MV-4-11 (cell line): ENCODE measurements at regions not wholly inside any gene's neighbourhood (a gene's known extent, or its start where the extent isn't known, plus 50 kb on each side); places are given as distances from the start of the nearest gene placed in this dataset.
"Not testable (repeated sequence)": the region's sequence is repeated elsewhere in the genome, so short reads cannot be mapped to it uniquely, and the experiment has no call there.

Experiments used
- DNase-seq: peaks from one replicate; lab custom pipeline; 2025; lab: John Stamatoyannopoulos, UW

- DNase-seq: no peak
Measured at GRCh38 chr2:207363761-207364290, 165.9 kb upstream of the CREB1 start.

DNA sequence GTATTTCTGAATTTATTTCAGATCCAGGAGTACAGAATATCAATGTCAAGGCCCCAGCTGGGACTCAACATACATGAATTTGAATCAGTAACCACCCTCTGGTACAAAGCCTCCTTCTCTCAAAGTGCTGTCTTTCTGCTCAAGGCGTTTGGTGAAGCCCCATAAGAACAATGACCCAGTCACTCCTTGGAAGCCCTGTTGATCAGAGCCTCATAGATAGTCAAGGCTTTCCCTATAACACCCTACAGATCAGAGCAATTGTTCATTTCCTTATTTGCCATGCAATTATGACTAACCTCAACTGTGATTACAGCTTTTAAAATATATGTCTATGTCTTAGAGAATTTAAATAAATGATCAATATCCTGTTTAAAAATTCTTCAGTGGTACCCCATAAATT lies 159.1 kb upstream of the CREB1 start:
- DNase-seq: no peak

GRCh38 chr2:207371877-207372276 lies 157.9 kb upstream of the CREB1 start:
- DNase-seq: no peak

DNA sequence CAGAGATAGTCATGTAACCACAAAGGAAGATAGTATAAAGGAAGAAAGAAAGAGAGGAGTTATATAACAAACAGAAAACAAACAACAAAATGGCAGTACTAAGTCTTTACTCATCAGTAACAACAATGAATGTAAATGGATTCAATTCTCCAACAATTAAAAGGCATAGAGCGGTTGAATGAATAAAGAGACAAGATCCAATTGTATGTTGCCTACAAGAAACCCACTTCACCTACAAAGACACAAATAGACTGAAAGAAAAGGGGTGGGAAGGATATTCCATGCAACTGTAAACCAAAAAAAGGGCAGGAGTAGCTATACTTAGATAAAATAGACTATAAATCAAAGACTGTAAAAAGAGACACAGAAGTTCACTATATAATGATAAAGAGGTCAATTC lies 157.3 kb upstream of the CREB1 start:
- no peak for DNase-seq

DNA sequence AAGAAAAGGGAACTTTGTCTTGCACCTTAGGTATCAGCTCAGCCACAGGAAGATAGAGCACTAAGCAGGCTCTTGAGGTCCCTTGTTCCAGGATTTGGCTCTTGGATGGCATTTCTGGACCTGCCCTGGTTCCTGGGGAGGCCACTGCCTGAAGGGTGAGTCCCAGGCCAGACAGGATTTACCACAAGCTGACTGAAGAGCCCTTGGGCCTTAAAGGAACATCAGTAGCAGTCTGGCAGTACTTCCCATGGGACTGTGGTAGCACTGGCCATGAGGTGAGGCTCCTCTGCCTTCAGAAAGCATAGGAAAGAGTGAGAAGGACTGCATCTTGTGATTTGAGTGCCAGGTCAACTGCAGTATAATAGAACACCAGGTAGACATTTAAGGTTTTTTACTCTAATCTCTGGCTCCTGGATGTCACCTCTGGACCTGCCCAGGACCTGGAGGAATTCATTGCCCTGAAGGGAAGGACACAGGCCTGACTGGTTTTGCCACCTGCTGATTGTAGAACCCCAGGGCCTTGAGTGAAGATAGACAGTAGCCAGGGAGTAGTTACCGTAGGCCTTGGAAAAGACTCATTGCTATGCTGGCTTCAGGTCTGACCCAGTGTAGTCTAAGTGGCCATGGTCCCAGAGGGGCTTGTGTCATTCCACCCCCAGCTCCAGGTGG lies 154.4 kb upstream of the CREB1 start:
- no peak for DNase-seq

- DNase-seq: not testable (repeated sequence)
Measured at GRCh38 chr2:207378620-207379019, 151.1 kb upstream of the CREB1 start.

DNA sequence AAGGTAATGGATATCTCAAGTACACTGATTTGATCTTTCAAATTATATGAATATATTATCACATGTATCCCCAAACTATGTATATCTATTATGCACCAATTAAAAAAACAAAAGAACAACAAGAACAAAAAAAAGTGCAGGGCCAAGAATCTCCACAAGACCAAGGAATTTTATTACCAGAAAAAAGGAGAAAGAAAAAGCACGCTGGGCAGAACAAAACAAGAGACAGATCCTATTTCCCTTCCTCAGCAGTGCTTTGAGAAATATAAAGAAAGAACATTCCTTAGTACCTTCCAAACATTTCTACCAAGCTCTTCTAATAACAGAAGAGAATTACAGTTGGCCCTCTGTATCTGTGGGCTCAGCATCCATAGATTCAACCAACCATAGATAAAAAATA lies 144.7 kb upstream of the CREB1 start:
- no peak for DNase-seq

- DNase-seq: peak; percentile 79
Measured at GRCh38 chr2:207385903-207386302, 143.9 kb upstream of the CREB1 start.

DNA sequence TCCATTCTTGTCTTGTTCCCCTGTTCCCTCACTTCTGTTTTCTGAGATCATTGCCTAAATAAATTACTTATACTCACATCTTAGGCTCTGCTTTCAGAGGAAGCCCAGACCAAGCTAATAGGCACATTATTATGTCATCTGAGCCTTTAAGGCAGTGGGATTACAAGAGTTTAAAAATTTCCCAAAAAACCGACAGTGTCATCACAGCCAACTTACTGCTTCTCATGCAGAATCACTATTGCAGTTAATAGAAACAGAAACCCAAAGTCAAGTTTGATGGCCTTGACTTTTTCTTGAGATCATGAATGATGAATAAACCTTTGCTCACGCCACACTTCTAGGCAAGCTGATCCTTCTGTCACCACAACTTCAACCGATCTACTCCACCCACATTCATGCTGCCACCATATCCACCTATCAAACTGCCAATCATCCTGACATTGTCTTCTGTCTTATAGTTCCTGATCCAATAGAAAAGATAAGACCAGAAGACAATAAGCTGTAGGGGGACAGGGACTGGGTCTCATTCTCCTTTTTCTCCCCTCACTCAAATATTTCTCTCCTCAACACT lies 142.7 kb upstream of the CREB1 start:
- DNase-seq: peak; percentile 78

DNA sequence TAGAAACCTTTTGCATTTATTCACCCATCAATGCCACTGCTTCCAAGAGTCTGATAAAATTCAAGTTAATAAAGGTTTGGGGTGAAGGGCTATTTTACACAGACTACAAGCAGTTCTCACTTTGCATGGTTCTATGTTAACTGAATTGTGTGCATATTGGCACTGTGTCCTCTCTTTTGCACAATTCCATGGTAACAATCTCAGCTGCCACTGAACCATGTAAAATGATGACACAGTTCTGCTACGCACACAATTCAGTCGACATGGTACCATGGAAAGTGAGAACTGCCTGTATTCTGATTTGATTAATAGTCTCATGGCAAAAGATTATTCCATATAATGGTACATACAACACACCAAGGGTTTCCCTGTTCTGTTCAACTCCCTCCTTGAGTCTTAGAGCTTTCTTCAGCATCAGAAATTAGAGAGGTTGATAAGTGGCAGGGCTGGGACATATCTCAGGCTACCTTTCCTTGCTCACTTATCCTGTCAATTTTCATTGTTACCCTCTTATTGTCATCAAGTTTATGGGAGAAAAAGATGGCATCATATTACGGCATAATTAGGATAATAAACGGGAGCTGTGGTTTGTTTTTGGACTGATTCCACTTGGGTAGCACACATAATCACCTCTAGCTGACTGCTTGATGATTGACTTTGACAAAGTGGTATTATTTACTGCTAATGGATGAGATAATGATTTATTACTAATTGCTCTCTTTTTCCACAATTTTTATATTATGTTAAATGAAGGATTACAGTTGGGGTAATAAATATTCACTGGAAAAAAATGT lies 139.3 kb upstream of the CREB1 start:
- no peak for DNase-seq

DNA sequence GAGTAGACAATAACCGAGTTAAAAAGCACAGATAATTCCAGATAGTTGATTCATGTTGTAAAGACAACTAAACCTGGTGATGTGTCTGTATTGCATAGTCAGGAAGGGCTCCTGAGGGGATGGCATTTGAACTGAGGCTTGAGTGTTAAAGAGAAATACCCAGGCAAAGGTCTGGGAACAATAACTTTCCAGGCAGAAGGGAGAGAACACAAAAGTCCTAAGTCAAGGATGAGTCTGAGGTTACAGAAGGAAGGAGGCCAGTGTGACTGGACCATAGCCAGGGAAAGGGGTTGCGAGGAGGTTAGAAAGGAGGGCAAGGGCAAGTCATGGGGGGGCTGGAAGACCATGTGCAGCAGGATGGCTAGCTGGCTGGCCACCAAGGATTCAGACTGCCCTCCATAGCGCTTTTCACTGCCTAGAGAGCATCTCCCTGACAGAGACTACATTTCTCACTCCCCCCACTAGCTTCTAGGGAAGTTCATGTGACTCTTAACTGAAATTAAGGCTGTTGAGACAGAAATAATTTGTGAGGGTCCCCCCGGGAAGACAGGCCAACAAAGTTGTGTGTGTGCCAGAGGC lies 135.5 kb upstream of the CREB1 start:
- DNase-seq: no peak

DNA sequence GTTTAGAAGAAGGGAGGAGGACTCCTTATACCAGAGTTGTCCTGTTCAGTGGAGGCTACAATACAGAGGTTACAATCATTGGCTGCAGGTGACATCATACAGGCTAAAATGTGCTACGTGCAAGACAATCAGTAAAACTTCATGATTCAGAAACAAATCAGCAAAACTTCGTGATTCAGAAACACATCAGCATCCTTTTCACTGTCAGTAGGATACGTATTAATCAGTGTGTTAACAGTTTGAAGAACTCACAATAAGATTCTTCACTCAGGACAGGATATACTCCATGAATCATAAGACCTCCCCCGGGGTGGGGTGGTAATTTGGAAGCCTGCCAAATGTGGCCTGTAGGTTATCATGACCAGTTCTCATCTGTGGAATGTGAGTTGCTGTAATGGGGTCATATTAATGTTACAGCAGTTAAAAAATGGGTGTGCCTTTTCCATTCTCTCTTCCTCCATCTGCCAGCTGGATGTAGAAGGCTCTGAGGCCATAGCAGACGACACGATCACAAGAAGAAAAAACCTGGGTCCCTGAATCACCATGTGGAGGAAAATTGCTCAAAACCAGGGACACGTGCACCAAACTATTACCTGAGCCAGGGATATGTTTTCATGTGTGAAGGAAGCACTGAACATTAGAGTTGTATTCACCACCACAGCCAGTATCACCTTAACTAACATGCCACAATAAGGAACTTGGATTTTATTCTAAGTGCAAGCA lies 134.8 kb upstream of the CREB1 start:
- peak; percentile 43 for DNase-seq

GRCh38 chr2:207395535-207396251 lies 134.1 kb upstream of the CREB1 start:
- no peak for DNase-seq

DNA sequence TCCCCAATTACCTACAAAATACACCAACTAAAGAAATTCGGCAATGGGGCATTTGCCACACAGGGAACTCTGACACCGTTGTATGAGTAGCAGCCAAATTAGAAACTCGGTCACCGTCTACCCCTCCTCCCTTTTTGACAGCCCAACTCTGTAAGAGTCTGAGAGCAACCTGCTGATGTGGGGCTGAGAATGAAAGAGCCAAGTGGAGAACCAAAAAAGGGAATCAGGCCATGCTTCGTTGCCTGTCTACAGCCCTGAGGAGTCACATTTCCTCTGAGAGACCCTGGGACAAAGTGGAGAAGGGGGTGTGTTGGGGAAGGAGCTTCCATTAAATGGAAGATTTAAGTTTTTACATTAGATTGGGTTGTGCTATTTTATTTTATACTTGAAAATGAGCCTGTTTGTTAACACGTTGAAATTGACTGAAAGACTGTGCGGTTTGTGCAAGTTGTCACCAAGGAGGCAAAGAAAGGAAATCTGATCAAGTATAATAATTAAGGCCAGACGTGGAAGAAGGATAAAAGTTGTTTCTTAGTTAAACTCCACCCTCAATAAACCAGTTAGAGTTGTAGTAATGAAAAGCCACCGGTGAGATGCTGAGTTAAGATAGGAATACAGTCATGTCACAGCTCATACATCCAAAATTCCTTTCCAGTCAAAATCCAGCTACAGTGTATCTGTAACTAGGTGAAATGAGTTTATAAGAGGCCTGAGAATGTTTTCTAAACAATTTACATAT lies 131.7 kb upstream of the CREB1 start:
- no peak for DNase-seq

DNA sequence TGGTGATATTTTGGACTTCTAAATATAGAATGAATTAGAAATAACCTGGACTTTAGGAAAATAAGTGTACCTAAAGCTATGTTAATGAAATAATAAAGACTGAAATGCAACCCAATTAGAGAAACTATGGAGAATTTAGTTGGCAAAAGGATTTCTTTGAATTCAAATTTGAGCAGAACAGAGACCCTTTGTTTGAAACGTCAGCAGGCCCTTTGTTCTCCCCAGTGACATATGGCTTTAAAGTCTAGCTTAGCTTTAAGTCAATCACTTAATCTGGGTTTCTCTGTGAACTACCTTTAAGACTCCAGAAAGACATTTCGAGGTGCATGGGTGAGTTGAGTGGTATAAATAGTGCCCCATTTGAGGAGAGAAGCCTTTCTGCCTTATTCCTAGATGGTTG lies 130.5 kb upstream of the CREB1 start:
- no peak for DNase-seq

DNA sequence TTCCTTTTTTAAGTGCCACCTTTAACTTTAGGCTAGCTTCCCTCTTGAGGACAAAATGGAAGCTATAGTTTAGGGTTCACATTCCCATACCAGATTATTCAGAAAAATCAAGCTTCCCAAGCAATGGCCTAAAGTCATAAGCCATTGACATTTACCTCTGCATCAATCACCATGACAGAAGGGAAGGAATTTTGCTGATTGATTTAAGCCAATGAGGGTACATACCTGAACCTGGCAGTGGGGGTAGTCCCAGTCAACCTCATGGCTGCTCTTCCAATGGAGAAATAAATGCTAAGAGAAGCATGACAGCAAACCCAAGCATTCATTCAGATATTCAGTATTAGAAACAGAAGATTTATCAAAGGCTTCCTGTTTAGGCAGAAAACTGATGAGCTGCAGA lies 128.4 kb upstream of the CREB1 start:
- DNase-seq: no peak

DNA sequence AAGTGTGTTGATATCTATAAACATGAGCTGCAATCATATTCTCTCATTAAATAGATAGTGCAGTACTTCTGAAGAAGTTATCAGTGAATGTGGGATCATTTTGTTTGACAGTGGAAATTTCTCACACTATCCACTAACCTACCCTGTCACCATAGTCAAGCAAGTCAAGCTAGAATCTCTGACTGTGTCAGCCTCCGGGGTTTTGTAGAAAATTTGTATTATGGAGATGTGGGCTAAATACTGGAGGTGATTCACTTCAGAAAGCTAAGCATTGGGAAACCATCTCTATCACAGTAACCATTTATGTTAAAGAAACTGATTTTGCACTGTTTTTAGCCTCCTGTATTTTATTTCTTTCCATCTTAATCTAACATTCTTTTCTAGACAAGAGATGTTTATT lies 126.6 kb upstream of the CREB1 start:
- no peak for DNase-seq

GRCh38 chr2:207403950-207404349 lies 125.8 kb upstream of the CREB1 start:
- no peak for DNase-seq

- DNase-seq: peak; percentile 9
Measured at GRCh38 chr2:207405150-207405549, 124.6 kb upstream of the CREB1 start.

DNA sequence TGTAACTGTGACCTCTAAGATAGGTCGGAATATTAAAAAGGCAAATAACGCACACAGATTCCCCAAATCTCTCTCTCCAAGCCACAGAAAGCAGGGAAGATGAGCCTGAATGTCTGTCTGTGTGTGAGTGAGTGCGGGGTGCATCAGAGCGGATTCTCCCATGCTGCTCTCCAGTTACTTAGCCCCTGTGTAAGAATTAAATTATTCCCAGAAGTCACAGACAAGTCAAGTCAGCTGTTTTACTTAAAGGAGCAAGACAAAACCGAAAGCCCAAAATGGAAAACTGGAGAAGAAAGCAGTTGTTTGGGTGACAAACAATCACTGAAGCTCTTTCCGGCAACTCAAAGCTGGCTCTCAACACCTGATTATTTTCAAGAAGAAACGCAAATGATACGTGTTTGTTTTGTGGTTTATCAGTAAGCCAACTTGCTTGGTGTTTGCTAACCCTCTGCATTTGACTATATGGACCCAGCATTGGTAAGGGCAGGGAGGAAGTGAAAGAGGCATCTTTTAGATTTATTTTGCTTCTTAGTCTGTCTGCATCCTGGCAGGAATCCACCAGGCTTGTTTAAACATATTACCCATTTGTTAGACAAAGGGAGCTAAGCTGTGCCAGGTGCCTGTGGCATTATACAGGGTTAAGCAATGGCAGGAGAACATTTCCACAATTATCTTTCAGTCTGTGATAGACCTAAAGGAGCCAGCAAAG lies 121.5 kb upstream of the CREB1 start:
- DNase-seq: peak; percentile 75
